OCI-LY3 (cell line): ENCODE measurements at regions not wholly inside any gene's neighbourhood (a gene's known extent, or its start where the extent isn't known, plus 50 kb on each side); places are given as distances from the start of the nearest gene placed in this dataset.

Source experiments
- EZH2phosphoT487 ChIP-seq: fragments of 200-600 bp; shearing (Covaris generic); IDR thresholded peaks from 2 replicates; pipeline ENCODE4 v1.6.1; 2018; ENCODE audit warnings: antibody characterized with exemption, mixed run types, low read depth
- TF ChIP-seq, protein P1 (sequence below): fragments of 200-600, 300-600 bp; sonication (generic); IDR thresholded peaks from 2 replicates; pipeline ENCODE4 v1.5.1; 2014; ENCODE audit warnings: antibody characterized with exemption, low read length, low read depth

DNA sequence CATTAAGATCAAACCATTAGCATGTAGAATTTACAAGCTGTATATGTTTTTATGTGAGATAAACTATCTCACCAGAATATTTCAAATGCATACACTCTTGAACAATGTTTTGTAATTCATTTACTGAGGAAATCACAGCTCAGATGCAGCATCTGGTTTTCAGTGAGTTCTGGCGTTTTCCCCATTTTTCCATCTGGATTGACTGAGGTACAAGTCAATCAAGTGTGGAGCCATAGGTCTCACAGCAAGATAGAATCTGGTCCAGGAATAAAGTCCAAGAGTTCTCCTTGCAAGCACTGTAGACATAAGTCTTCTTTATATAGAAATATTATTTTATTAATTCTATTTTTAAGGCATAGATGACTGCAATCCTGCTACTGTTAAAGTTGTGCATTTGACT is 219.3 kb downstream of the ZBBX start:
- TF ChIP-seq, protein P1, sequence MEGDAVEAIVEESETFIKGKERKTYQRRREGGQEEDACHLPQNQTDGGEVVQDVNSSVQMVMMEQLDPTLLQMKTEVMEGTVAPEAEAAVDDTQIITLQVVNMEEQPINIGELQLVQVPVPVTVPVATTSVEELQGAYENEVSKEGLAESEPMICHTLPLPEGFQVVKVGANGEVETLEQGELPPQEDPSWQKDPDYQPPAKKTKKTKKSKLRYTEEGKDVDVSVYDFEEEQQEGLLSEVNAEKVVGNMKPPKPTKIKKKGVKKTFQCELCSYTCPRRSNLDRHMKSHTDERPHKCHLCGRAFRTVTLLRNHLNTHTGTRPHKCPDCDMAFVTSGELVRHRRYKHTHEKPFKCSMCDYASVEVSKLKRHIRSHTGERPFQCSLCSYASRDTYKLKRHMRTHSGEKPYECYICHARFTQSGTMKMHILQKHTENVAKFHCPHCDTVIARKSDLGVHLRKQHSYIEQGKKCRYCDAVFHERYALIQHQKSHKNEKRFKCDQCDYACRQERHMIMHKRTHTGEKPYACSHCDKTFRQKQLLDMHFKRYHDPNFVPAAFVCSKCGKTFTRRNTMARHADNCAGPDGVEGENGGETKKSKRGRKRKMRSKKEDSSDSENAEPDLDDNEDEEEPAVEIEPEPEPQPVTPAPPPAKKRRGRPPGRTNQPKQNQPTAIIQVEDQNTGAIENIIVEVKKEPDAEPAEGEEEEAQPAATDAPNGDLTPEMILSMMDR, result no peak
- TF ChIP-seq EZH2phosphoT487, result no peak
